HG03571 (cell line): ENCODE measurements at regions not wholly inside any gene's neighbourhood (a gene's known extent, or its start where the extent isn't known, plus 50 kb on each side); places are given as distances from the start of the nearest gene placed in this dataset.

Experiments used
- ATAC-seq: cut with Tn5 transposase; IDR thresholded peaks from one replicate; pipeline ENCODE4 v1.9.1; 2021; ENCODE audit not compliant: unreplicated experiment

GRCh38 chr4:45647823-45648222 is 476.0 kb downstream of the GABRG1 start:
- no peak for ATAC-seq

GRCh38 chr4:45646885-45647590 is 476.8 kb downstream of the GABRG1 start:
- no peak for ATAC-seq

- ATAC-seq = no peak
Observed at GRCh38 chr4:45640281-45640680, 483.6 kb downstream of the GABRG1 start.

GRCh38 chr4:45638641-45639040 is 485.2 kb downstream of the GABRG1 start:
- ATAC-seq = no peak

GRCh38 chr4:45636175-45636574 is 487.7 kb downstream of the GABRG1 start:
- no peak for ATAC-seq

- ATAC-seq = no peak
Observed at GRCh38 chr4:45629717-45630116, 494.1 kb downstream of the GABRG1 start.

GRCh38 chr4:45621971-45622370 is 501.9 kb downstream of the GABRG1 start:
- no peak for ATAC-seq

- ATAC-seq = no peak
Observed at GRCh38 chr4:45620808-45621207, 503.0 kb downstream of the GABRG1 start.

- no peak for ATAC-seq
Observed at GRCh38 chr4:45596379-45597101, 527.3 kb downstream of the GABRG1 start.

GRCh38 chr4:45580334-45580733 is 543.5 kb downstream of the GABRG1 start:
- no peak for ATAC-seq

- no peak for ATAC-seq
Observed at GRCh38 chr4:45578874-45579273, 545.0 kb downstream of the GABRG1 start.

- ATAC-seq = no peak
Observed at GRCh38 chr4:45576275-45576674, 547.6 kb downstream of the GABRG1 start.

- no peak for ATAC-seq
Observed at GRCh38 chr4:45569619-45570018, 554.2 kb downstream of the GABRG1 start.

GRCh38 chr4:45568694-45569093 is 555.2 kb downstream of the GABRG1 start:
- no peak for ATAC-seq

- ATAC-seq = no peak
Observed at GRCh38 chr4:45566896-45567603, 556.8 kb downstream of the GABRG1 start.

- ATAC-seq = no peak
Observed at GRCh38 chr4:45554423-45554822, 569.4 kb downstream of the GABRG1 start.

GRCh38 chr4:45550766-45551366 is 573.0 kb downstream of the GABRG1 start:
- no peak for ATAC-seq

- no peak for ATAC-seq
Observed at GRCh38 chr4:45539142-45539814, 584.6 kb downstream of the GABRG1 start.

- ATAC-seq = no peak
Observed at GRCh38 chr4:45530498-45530897, 593.4 kb downstream of the GABRG1 start.

- no peak for ATAC-seq
Observed at GRCh38 chr4:45527160-45527559, 596.7 kb downstream of the GABRG1 start.

- no peak for ATAC-seq
Observed at GRCh38 chr4:45518832-45519231, 605.0 kb downstream of the GABRG1 start.
